Aorta (tissue), 5 donors: ENCODE measurements at regions not wholly inside any gene's neighbourhood (a gene's known extent, or its start where the extent isn't known, plus 50 kb on each side); places are given as distances from the start of the nearest gene placed in this dataset.

ENCODE experiments used
- ATAC-seq: fragments of 200-7000 bp; cut with Tn5 transposase; one replicate; pipeline ENCODE4 v1.9.1; 2022; ENCODE audit warnings: moderate library complexity; ENCODE audit not compliant: low FRiP score
- DNase-seq, 2 donors: peaks; one replicate each; pipeline ENCODE4 v3.0.0-alpha.2; 2020
- H3K27ac ChIP-seq, 2 donors: one replicate each; pipeline ENCODE4 v1.5.1; 2013; ENCODE audit warnings: low read length in 2 of 2, mild to moderate bottlenecking in 2 of 2, moderate library complexity in 2 of 2, control low read depth in 1 of 2, inconsistent platforms in 1 of 2, low read depth in 1 of 2
- H3K27me3 ChIP-seq, 2 donors: one replicate each; pipeline ENCODE4 v1.6.1; 2013; ENCODE audit warnings: control low read depth in 1 of 2, low read length in 1 of 2, mild to moderate bottlenecking in 1 of 2, moderate library complexity in 1 of 2; ENCODE audit not compliant: insufficient read depth in 2 of 2, control insufficient read depth in 1 of 2
- H3K36me3 ChIP-seq, 2 donors: one replicate each; pipeline ENCODE4 v1.6.1; 2013; ENCODE audit warnings: control low read depth in 1 of 2, low read length in 1 of 2, mild to moderate bottlenecking in 1 of 2; ENCODE audit not compliant: insufficient read depth in 2 of 2, control insufficient read depth in 1 of 2
- H3K4me1 ChIP-seq, 2 donors: one replicate each; pipeline ENCODE4 v1.6.1; 2013; ENCODE audit warnings: low read length in 2 of 2, control low read depth in 1 of 2, mild to moderate bottlenecking in 1 of 2, moderate library complexity in 1 of 2; ENCODE audit not compliant: insufficient read depth in 2 of 2, control insufficient read depth in 1 of 2
- H3K4me3 ChIP-seq, 2 donors: one replicate each; pipeline ENCODE4 v1.5.1; 2013; ENCODE audit warnings: low read length in 2 of 2, control low read depth in 1 of 2, mild to moderate bottlenecking in 1 of 2
- H3K9me3 ChIP-seq: one replicate; pipeline ENCODE4 v1.6.1; 2013; ENCODE audit warnings: mild to moderate bottlenecking, low read length; ENCODE audit not compliant: control insufficient read depth
- WGBS, 2 donors: extraction: QIAGEN DNeasy Blood & Tissue Kit; methylation state at CpG; one replicate each; pipeline ENCODE4 v1.1.7; 2013; 5-methylcytosine and 5-hydroxymethylcytosine counted together
- intact Hi-C, 2 donors: fragments of 100-400 bp; cut with DNase I; formaldehyde crosslinking; loops; one replicate each; pipeline versions ENCODE4 v1.14.2 to v1.15.0; 2022
- donor health status: healthy with polysubstance abuse.
- donor health status: Bipolar disorder and iron deficiency.
- donor health status: DM: no; HTN: no; CAD: no.
- donor health status: DM: no; HTN: no; CAD: no.
- donor health status: DM: yes; HTN: yes; CAD: no.

DNA sequence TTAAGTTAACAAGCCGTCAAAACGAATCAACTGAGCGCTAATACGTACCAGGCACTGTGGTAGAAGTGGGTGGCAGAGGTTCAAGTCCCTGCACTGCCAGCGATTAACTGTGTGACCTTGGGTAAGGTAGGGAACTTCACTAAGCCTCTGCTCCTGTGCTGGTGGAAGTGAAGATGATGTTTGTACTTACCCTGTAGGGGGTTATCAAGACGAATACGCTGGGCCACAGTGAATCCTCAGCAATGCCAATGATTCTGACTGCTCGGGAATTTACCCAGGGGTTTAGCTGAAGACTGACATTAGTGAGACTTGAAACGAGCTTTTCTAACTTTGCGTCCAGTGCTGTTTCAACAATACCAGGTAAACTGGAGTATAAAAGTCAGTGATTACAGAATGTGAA is 305.3 kb downstream of the FGF9 start:
- WGBS, 2 donors = 89% methylated on average over 10 of the region's 10 CpGs
- DNase-seq (no peak), ATAC-seq (no peak)
- intact Hi-C loops = no loop called here
- no peak overlapping the region for H3K27ac ChIP-seq
- H3K4me1 ChIP-seq = no peaks in the 10 kb centered on the region
- no peaks in the 10 kb centered on the region for H3K9me3 ChIP-seq
- H3K4me3 ChIP-seq = no peak overlapping the region
- no peaks in the 10 kb centered on the region for H3K36me3 ChIP-seq
- no peaks in the 10 kb centered on the region for H3K27me3 ChIP-seq

DNA sequence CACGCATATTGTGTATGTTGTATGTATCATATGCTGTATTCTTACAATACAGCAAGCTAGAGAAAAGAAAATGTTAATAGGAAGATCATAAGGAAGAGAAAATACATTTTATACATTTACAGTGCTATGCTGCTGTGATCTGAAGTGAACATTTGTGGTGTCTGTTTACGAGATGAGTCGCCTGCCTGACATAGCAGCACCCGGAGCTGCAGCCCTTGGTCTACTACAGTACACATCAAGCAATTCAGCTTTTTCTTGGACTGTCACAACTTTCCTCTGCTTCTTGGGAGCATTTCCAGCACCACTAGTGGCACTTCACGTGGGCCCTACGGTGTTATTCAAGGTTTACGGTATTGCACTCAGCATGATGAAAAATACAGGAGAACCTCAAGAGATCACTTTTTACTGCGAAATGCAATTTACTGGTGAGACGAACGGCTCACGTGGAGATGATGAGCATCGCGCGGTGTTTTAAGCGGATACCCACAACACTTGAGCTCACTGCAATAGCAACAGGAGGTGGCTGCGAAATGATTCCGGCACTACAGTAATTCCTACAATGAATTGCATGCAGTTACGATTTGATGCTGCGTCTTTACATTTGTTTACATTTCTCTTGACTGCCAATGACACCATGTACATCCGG is 308.4 kb downstream of the FGF9 start:
- ATAC-seq (no peak), DNase-seq (no peak)
- no peaks in the 10 kb centered on the region for H3K36me3 ChIP-seq
- intact Hi-C loops = no loop called here
- no peaks in the 10 kb centered on the region for H3K9me3 ChIP-seq
- H3K4me1 ChIP-seq = no peaks in the 10 kb centered on the region
- no peak overlapping the region for H3K27ac ChIP-seq
- H3K27me3 ChIP-seq = no peaks in the 10 kb centered on the region
- H3K4me3 ChIP-seq = no peak overlapping the region
- 92% methylated on average over 20 of the region's 20 CpGs for WGBS, 2 donors

DNA sequence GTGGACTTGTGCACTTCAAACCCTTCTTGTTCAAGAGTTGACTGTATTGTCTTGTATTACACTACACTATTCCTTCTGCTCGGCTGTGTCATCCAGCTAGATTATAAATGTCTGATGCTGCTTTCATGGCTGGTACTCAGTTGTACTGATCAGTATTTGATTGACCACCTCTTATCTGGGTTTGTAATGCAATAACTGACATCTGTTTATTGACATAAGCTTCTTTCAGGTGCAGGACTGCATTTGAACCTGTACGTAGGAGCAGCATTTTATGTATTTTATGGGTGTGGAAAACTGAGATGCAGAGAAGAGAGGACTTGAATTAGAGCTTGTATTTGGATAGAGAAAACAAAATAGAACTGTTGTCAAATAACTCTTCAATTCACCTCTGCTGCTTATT is 309.2 kb downstream of the FGF9 start:
- Histone ChIP-seq H3K27ac (no peak overlapping the region), H3K4me1 (no peaks in the 10 kb centered on the region), H3K36me3 (no peaks in the 10 kb centered on the region), H3K27me3 (no peaks in the 10 kb centered on the region), H3K4me3 (no peak overlapping the region), H3K9me3 (no peaks in the 10 kb centered on the region)
- DNase-seq = no peak
- no peak for ATAC-seq
- intact Hi-C loops = no loop called here
- WGBS, 2 donors = 93 to 94% methylated on average over 2 of the region's 2 CpGs

DNA sequence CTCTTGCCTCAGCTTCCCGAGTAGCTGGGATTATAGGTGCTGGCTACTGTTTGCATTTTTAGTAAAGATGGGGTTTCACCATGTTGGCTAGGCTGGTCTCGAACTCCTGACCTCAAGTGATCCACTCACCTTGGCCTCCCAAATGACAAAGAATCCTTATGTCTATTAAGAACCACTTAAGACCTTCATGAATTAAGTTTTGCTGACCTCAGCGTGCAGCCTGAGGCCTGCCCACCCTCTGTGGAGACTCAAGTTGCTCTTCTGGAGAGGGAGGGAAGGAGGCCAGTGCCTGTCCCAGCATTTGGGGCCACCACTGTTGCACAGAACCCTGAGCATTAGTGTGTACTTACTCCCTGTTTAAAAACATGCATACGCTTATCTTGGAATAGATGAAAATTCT is 313.3 kb downstream of the FGF9 start:
- no peak for ATAC-seq
- Histone ChIP-seq H3K4me3 (no peak overlapping the region), H3K9me3 (peaks cover 1% of the 10 kb centered on the region), H3K36me3 (no peaks in the 10 kb centered on the region), H3K27ac (no peak overlapping the region), H3K27me3 (no peaks in the 10 kb centered on the region), H3K4me1 (no peaks in the 10 kb centered on the region)
- intact Hi-C loops = no loop called here
- WGBS, 2 donors = 94 to 95% methylated on average over 4 of the region's 4 CpGs
- DNase-seq = no peak

DNA sequence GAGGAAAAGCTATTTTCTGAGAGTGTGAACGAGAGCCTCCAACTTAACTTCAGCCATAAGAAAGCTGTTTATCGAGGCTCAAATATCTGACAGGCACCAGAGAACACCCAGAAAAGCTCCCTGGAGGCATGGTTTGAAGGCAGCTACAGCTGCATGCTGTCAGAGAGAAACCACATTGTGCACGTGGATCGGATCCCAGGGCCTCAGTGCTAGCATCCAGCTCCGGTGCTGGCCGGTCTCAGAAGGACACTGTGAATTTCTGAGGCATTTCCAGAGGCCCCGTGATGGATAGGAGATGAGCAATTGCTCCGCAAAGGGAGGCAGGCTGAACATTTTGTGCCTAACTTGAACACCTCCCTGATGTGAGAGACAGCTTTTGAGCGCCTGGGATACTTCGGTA is 315.7 kb downstream of the FGF9 start:
- H3K9me3 ChIP-seq = peaks cover 1% of the 10 kb centered on the region
- ATAC-seq (peak; percentile 80), DNase-seq (peak in 1 of 2 donors; percentile 73)
- no peaks in the 10 kb centered on the region for H3K27me3 ChIP-seq
- 78 to 83% methylated on average over 10 of the region's 10 CpGs for WGBS, 2 donors
- H3K27ac ChIP-seq = no peak overlapping the region
- no peak overlapping the region for H3K4me3 ChIP-seq
- no peaks in the 10 kb centered on the region for H3K36me3 ChIP-seq
- intact Hi-C loops = no loop called here
- H3K4me1 ChIP-seq = no peaks in the 10 kb centered on the region

DNA sequence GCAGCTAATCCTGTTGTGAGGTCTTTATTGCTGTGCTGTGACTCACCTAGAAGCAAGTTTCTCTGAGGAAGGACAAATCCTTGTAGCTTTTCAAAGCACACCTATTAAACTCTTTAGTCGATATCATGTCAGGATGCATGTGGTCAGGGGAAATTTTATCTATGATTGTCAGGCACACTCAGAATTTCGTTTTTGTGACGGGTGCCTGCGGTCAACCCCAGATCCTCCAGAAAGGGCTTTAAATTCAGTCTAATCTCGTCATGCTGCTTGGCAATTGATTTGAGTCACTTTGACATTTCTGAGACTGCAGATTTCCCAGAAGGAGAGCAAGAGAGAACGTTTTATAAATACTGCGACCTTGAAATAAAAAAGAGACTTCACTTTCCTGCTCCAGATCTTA is 316.9 kb downstream of the FGF9 start:
- ATAC-seq (no peak), DNase-seq (no peak)
- no peak overlapping the region for H3K4me3 ChIP-seq
- intact Hi-C loops = no loop called here
- no peaks in the 10 kb centered on the region for H3K27me3 ChIP-seq
- H3K36me3 ChIP-seq = no peaks in the 10 kb centered on the region
- H3K4me1 ChIP-seq = no peaks in the 10 kb centered on the region
- peaks cover 1% of the 10 kb centered on the region for H3K9me3 ChIP-seq
- H3K27ac ChIP-seq = no peak overlapping the region
- 76 to 80% methylated on average over 7 of the region's 7 CpGs for WGBS, 2 donors

DNA sequence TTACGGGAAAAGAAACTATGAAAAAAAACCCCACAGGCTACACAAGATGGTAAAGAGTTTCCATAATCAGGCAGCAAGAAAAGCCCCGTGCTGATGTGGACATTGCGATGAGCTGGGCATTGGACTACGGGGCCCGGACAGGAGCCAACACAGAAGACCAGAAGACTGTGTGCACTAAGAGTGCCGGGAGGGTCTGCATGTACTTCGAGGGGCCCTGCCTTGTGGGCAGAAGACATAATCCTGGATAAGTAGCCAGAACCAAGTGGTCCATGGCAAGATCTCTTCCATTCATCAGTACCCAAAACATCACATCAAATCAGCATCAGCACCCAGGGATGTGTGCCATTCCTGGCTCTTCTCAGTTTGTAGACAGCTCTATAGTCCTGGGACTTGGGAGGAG is 317.8 kb downstream of the FGF9 start:
- no peak overlapping the region for H3K4me3 ChIP-seq
- H3K27me3 ChIP-seq = no peaks in the 10 kb centered on the region
- 93 to 95% methylated on average over 7 of the region's 7 CpGs for WGBS, 2 donors
- ATAC-seq (no peak), DNase-seq (no peak)
- H3K4me1 ChIP-seq = no peaks in the 10 kb centered on the region
- intact Hi-C loops = no loop called here
- H3K9me3 ChIP-seq = peaks cover 1% of the 10 kb centered on the region
- H3K27ac ChIP-seq = no peak overlapping the region
- H3K36me3 ChIP-seq = no peaks in the 10 kb centered on the region

DNA sequence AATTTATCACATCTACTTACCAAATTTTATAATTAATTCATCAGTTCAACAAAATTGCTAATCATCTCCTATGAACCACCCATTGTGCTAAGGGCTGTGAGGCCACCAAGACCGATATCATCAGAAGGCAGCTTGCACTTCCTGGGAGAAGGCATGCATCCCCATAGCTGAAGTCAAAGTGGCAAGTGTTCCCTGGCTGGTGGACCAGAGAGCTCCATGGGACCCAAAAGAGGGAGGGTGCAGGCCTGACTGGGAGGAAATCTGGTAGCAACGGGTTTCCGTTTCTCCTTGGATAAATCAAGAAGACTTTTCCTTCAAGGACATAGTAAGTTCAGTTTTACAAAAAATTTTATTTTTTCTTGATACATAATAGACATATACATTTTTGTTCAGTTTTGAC is 325.2 kb downstream of the FGF9 start:
- 95 to 98% methylated on average over 3 of the region's 3 CpGs for WGBS, 2 donors

DNA sequence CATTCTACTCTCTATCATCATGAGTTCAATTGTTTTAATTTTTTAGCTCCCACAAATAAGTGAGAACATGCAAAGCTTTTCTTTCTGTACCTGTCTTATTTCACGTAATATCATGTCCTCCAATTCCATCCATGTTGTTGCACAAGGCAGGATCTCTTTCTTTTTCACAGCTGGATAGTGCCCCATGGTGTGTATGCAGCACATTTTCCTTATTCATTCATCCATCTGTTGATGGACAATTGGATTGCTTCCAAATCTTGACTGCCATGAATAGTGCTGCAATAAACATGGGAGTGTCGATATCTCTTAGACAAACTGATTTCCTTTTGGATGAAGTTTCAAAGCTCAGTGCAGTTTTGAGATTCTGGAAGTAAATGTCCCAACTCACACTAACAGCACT is 326.9 kb downstream of the FGF9 start:
- ATAC-seq = no peak
- 82 to 87% methylated on average over 2 of the region's 2 CpGs for WGBS, 2 donors
- intact Hi-C loops = no loop called here
- no peaks in the 10 kb centered on the region for H3K36me3 ChIP-seq
- H3K27ac ChIP-seq = no peak overlapping the region
- no peaks in the 10 kb centered on the region for H3K9me3 ChIP-seq
- no peak overlapping the region for H3K4me3 ChIP-seq
- no peak for DNase-seq
- no peaks in the 10 kb centered on the region for H3K4me1 ChIP-seq
- no peaks in the 10 kb centered on the region for H3K27me3 ChIP-seq

More for the DNA sequence above, 325.2 kb downstream of the FGF9 start:
- Histone ChIP-seq H3K27ac (no peak overlapping the region), H3K9me3 (no peaks in the 10 kb centered on the region), H3K27me3 (no peaks in the 10 kb centered on the region), H3K4me3 (no peak overlapping the region), H3K36me3 (no peaks in the 10 kb centered on the region), H3K4me1 (no peaks in the 10 kb centered on the region)
- no peak for DNase-seq
- no peak for ATAC-seq
- intact Hi-C loops = no loop called here
